ENCODE measurements at regions not wholly inside any gene's neighbourhood (a gene's known extent, or its start where the extent isn't known, plus 50 kb on each side); places are given as distances from the start of the nearest gene placed in this dataset.

DNA sequence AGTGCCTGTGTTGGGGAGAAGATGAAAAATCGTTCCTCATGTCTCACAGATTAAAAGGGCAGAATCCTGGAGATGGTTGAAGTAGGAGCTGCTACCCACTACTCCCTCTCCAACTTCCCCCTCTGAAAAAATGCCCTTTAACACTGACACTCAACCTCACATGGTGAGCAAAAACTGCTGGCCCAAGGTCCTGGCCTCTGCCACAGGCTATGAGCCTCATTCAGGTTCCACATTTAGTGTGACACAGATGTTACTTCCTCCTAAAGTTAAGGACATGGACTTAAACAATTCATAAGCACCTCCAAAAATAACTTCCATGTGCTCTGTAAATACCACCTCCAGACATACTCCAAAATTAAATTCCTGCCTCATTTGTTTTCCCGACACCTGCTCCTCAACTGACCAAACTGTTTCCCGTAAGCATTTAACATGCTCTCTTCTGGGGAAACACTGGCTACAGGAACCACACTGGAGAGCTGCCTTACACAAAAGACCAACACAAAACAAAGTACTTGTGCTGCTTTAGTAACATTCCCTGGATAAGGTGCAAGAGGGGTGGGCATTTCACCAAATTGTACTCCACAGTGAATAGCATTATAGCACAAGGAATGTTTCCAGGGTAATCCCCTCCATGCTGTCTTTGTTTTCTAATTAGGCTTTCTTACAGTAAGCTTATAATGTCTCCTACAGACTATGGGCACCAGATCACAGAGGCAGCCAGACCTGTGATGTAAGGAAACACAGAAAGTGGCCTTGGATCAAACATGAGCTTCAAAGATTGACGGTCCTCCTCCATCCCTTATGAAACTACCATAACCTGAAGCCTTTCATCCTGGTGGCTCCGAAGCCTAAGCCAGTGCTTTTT is 57.0 kb downstream of the PHLDA1 start:
- no peak for DNase-seq (ENCODE audit: low spot score)

DNA sequence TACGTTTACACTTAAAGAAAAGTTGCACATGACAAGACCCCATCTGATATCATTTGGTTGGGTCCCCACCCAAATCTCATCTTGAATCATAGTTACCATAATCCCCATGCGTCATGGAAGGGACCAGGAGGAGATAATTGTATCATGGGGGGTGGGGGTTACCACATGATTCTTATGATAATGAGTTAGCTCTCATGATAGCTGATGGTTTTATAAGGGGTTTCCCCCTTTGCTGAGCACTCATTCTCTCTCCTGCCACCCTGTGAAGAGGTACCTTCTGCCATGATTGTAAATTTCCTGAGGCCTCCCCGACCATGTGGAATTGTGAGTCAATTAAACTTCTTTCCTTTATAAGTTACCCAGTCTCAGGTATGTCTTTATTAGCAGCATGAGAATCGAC is 60.3 kb downstream of the PHLDA1 start:
- no peak for DNase-seq (ENCODE audit: low spot score)

DNA sequence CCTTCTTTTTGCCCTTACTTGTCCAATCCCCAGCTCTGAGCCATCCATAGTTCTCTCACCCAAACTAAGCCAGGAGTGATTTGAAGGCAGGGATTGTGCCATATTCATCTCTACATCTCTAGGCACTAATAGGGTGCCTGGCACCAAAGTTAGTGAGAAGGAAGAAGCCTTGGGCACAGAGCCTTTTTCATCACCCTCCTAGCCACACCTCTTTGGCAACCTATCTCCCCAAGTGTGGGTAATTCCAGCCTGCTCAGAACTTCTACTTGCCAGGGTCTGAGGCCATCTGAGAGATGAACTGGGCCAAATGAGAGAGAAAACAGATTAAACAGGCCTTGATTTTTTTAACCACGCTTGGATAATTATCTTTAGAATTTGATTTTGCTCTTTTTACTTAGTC is 61.3 kb downstream of the PHLDA1 start:
- no peak for DNase-seq (ENCODE audit: low spot score)

DNA sequence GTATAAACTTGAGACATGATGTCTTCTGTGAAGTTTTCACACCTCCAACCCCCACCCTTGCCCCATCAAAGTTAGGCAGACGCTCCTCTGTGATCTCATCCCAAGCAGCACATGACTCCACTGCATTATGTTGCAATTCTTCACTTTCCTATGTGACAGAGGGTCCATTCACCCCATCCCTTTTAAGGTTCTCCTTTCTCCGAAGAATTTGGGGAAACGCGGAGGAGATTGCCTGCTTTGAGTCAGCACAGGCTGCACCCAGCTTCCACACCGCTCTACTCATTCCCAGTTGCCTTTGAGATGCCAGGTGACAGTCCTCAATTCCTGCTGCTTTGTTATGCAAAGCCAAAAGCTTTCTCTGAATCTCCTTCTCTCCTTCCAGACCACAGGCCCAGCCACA is 61.8 kb downstream of the PHLDA1 start:
- no peak for DNase-seq (ENCODE audit: low spot score)

DNA sequence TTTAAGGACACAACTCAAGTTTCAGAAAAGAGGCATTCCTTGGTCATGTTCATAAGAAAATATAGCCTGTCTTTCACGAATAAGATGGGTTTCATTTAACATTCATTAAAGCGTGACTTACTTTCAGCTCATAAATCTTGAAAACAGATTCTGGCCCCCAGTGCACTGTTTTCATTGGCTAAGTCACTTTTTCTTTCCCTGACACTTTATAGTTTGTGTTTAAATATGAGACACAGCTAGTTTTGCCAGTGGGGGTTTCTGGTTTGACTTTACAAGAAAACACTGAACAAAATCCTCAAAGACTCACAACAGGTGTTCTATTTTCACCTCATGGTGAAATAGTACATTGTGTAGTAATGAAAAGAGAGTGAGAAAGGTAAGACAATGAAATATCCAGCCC is 65.9 kb downstream of the PHLDA1 start:
- no peak for DNase-seq (ENCODE audit: low spot score)

DNA sequence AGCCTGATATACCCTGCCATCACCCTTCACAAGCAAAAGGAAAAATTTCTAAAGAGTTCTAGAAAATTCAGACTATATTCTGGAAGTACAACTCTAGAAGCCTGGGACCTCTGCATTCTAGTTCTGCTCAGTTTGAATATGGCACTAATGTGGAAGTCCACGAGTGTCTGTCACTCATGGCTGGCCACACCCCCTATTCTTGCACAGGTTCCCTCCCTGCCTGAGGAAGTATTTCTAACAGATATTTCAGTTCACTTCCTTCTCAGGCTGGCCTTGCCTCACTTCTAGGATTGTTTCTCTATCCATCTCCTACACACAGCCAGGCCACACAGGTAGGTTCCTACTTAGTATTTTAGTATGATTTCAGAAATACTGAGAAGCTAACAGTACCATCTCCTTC is 67.4 kb downstream of the PHLDA1 start:
- no peak for DNase-seq (ENCODE audit: low spot score)

DNA sequence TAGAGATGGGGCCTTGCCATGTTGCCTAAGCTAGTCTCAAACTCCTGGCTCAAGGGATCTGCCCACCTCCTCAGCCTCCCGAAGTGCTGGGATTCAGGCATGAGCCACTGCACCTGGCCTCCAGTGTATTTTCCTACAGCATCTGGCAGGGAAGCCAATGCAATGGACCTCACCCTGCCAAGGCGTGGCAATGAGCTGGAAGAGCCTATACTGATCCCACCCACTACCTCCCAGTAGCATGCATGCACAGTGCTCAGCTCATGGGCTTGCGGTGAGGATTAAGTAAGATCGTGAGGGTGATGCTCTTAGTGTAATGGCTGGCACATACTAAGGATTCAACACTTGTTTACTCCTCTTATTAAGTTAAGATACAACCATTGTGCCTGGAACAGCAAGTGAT is 69.7 kb downstream of the PHLDA1 start:
- no peak for DNase-seq (ENCODE audit: low spot score)

DNA sequence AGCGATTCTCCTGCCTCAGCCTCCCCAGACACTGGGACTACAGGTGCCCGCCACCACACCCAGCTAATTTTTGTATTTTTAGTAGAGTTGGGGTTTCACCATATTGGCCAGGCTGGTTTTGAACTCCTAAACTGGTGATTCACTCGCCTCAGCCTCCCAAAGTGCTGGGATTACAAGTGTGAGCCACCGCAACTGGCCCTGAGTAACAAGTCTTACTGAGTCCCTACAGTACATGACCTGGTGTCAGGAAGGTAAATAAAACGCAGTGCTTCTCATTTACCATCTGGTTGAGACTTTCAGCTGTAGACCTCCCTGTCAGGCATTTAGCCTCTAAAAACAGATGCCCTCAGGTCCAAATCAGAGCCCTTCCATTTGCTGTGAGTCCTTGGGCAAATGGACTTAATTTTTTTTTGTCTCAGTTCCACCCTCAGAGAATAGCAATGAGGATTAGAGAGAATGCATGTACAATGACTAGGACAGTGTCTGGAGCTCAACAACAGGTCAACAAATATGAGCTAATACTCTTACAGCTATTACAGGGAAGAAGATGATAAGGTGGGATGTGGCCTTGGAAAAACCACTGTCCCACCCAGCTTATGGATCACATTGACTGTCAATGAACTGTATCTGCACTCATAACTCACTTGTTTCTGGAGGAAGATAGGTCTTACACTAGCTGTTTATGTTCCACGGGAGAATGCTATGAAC is 70.5 kb downstream of the PHLDA1 start:
- DNase-seq (ENCODE audit: low spot score), result no peak

DNA sequence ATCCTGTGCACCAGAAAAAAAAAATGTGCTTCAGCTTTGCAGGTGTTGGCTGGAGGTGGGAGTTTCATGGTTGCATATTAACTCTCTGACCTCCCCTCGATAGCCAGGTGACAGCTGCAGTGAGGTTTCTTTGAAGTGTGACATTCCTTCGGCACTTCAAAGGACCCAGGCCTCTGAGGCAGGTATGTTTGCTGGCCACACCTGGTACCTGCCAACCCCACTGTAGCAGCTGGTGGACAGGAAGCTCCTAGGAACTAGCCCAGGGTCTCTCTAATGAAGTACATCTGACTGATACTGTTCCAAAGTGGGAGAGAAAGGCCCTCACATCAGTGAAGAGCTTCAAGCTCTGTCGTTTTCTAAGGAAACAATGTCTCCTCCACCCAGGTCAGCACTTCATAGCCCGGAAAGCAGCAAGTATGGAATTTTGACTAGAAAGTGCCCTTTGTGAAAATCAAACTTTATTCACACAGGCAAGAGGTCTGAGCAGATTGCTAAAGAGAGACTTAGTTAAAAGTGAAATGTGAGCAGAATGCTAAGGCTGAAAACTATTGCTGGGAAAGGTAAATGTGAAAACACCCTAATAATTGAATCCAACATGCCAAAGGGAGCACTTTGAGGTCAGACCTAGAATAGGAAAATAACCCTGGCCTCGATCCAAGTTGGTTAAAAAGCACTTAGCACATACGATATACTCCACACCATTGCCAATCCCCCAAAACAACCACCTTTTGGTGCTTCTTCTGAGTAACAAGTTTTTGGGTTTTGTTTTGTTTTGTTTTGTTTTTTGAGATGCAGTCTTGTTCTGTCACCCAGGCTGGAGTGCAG is 71.3 kb downstream of the PHLDA1 start:
- DNase-seq (ENCODE audit: low spot score), result no peak

DNA sequence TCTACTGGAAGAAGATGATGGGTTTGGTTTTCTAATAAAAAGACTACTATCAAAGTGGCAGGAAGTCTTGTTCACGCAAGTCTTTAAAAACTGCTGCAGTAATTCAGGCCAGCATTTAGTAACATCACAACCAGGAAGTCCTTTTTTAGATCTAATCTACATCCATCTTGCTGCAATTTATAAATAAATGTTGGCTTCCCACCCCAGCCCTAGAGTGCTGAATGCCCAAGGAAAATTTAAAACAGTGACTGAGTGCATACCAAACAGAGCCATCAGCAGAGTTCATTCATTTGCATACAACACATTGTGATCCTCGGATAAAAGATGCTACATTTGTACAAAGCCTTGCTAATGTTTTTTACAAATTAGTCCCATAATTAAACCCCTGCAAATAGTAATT is 72.1 kb downstream of the PHLDA1 start:
- no peak for DNase-seq (ENCODE audit: low spot score)

DNA sequence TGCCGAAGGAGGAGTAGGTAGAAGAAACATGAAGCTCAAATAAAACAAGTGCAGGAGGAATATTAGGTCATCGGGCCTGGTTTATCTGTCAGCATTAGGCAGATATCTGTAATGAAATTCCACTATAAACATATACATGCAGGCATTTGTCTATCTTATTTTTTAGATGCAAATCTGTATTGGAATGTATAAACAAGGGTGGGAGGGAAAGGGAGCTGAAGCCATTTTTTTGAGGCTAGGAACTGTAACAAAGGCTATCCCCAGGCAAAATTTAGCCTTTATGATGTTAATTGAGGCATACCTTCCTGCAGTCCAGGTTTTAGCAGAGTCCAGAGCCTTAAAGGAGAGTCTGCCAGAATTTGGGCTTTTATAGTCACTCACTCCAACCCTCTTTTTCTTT is 72.5 kb downstream of the PHLDA1 start:
- DNase-seq (ENCODE audit: low spot score), result no peak

DNA sequence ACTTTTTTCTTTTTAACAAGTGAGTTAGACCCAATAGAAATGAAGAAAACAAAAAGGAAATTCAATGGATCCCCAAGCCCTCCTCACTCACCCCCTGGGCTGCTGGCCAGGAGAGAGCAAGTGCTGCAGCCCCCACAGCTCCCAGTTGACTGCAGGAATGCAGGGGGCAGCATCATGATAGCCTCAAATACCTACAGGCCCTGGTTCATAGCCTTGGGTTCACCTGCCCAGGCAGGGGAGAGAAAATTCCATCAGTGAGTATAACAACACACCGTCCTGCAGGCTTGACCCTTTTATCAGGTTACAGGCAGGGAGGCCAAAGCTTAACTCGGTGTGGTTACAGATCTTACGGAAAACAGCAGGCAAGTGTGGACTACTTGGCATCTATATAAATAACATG is 76.3 kb downstream of the PHLDA1 start:
- no peak for DNase-seq (ENCODE audit: low spot score)

DNA sequence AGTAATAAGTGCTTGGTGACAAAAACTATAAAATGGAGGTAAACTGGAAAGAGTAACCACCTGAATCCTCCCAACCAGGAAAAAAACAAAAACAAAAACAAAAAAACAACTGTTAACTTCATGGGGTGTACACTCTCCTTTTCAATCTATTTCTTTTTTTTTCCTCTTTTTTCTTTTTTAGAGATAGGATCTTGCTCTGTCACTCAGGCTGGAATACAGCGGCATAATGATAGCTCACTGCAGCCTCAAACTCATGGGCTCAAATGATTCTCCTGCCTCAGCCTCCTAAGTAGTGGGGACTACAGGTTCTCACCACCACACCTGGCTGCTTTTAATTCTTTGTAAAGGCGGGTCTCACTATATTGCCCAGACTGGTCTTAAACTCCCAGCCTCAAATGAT is 76.8 kb downstream of the PHLDA1 start:
- DNase-seq (ENCODE audit: low spot score), result no peak

DNA sequence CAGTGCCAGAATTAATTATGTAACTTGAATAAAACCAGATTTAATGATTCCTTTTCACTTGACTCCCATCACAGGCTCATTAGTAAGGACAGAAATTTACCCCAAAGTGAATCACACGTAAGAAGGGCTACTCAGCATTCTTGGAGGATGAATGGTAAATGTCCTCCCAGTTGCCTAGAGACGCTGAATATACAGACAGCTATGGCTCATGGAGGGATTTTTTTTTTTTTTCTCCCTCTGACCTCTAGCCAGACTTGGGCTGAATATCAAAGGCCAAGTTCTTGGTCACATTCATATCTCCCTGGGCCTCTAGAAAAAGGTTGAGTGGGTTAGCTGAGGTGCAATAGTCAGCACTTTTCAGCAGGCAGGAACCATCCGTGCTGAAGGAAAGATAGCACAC is 77.5 kb downstream of the PHLDA1 start:
- no peak for DNase-seq (ENCODE audit: low spot score)

DNA sequence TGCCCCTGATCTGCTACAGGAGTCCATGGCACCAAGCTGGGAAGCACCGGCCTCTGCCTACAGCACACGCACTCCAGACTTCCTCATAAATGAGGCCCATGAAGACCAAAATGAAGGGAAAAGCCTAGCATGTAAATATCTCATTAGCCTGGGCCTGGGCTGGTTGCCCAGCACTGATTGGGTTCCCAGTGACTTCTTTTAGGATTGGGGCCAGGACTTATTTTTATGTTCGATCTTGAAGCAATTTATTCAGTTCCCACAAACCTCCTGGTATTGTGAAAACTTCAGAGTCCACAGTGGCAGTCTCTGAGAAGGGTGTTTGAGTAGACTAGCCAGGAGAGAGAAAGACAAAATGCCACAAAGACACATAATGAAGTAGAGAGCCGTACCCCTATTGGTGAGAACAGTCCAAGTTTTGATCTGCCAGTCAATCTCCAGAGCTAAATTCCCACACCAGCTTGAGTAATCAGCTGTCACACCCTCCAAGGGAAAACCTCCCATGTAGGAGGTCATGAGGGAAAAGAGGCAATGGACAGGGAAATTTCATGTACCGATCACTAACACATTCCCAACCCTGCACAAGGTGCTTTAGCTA is 78.2 kb downstream of the PHLDA1 start:
- no peak for DNase-seq (ENCODE audit: low spot score)

DNA sequence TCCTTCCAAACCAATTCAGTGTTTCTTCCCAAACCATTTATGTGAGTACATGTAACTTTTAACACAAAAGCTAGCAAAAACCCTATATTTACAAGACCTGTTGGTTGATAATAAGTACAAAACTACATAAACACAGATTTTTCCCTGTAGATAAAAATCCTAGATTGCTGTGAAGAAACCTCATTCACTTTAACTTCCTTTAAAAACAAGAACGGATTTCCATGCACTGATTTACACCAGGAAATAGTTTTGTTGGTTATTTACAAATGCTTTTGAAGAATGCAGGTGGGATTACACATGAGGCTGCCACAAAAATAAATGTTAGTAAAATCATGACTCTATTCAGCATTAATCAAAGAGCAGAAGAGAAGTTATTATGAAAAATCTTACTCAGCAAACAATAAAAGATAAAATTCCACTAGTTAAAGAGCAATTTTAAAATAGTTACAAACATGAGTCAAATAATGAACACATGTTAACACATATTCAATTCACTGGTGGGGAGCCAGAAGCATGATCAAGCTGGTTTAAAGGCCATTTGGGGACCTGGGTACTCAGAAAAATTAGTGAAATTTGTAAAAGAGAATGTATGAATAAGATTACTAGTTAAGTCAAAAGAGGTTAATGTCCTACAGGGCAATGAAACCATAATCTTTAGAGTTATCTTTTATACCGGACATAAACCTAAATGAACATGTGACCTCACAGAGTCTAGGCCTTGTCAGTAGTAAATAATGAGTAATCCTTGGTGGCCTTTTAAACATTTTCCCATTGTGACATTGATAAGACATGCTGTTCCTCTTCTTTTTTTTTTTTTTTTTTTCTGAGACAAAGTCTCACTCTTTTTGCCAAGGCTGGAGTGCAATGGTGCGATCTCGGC is 79.9 kb downstream of the PHLDA1 start:
- no peak for DNase-seq (ENCODE audit: low spot score)

DNA sequence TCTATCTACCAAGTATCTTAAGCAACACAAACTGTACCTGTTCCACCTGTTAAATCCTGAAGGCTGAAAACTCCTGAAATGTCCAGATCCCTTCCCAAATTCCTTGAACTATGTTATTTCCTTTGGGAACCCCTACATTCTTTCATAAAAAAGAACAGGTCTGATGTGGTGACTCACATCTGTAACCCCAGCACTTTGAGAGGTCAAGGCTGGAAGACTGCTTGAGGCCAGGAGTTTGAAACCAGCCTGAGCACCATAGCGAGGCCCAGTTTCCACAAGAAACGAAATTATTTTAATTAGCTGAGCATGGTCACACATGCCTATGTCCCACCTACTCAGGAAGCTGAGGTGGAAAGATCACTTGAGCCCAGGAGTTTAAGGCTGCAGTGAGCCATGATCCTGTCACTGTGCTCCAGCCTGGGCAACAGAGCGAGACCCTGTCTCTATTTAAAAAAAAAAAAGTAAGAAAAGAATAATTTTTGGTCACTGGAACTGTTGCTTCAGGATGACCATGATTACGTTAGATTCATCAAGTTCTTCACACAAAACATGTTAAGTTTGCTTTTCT is 84.3 kb downstream of the PHLDA1 start:
- DNase-seq (ENCODE audit: low spot score), result no peak

DNA sequence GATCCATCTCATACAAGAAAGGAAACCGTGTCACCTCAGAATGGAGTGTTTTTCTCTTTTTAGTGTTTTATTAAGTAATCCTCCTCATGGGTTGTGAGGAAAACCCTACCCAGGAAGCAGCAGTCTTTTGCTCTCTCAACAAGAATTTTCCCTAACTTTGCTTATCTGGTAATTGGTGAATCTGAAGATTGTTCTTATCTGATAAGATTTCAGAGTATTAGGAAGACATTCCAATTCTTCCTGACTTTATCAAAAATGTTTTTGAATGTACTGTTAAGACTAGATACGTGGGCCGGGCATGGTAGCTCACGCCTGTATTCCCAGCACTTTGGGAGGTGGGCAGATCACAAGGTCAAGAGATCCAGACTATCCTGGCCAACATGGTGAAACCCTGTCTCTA is 86.0 kb downstream of the PHLDA1 start:
- no peak for DNase-seq (ENCODE audit: low spot score)

DNA sequence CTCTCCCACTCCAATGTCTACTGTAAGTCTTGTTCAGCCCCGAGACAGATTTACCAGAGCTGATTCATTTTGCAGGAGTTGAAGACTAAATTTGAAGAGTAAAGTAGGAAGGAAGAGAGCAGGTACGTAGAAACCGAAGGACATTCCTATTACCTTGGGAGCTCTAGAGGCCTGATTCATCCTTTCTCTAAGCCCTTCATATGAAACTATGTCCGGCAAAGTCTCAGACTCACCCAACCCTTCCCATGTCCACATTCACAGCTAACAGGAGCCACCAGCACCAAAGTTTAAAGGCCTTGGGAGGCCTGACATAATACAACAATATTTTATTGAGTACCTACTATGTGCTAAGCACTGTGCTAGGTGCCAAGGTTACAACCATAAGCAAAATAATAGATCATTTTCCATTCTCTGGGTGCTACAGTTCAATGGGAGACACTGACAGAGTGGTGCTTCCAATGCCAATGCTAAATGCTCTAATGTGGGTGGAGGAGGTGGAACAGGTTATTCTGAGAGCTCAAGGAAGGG is 86.6 kb downstream of the PHLDA1 start:
- DNase-seq (ENCODE audit: low spot score), result no peak

DNA sequence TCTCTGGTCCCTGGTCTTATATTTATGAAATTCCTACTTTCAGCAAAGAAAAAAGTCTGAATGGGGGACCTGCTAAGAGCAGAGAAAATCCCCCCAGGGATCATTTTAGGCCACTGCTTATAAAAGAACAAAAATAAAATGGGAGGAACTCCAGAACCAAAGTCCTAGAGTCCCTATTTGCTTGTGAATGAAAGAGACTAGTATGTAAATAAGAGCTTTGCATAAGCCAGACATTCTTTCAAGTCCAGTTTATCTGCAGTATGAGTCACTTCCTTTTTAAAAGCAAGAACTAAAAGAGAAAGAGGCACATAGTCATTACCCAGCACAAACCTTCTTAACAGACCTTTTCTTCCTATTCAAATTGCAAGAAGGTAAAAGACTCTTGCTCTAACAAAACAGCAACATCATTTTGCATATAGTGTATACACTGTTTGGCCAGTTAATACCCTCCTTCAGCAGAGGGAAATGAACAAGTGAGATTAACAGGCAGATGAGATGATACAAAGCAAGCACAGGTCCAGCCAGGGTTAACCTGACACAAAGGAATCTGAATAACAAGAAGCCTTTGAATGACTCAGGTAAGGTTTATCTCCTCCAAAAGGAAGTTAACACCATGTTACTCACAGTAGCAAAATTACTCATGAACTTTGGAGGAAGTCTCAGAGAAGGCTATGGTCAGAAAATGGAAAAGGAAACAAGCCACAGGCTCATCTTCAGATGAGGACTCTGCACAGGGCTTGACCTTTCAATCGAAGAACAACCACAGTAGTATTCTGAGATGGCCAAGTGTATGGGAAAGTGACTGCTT is 87.3 kb downstream of the PHLDA1 start:
- DNase-seq (ENCODE audit: low spot score), result peak; percentile 61
